NCI-H774 (cell line): ENCODE measurements at regions not wholly inside any gene's neighbourhood (a gene's known extent, or its start where the extent isn't known, plus 50 kb on each side); places are given as distances from the start of the nearest gene placed in this dataset.
"Not testable (repeated sequence)": the region's sequence is repeated elsewhere in the genome, so short reads cannot be mapped to it uniquely, and the experiment has no call there.

Experiments
- DNase-seq: peaks from one replicate; lab custom pipeline; 2025; lab: John Stamatoyannopoulos, UW

GRCh38 chr13:101003566-101003965, 329.0 kb upstream of the TMTC4 start:
- no peak for DNase-seq

GRCh38 chr13:100989392-100989791, 314.8 kb upstream of the TMTC4 start:
- DNase-seq = no peak

GRCh38 chr13:100988921-100989320, 314.3 kb upstream of the TMTC4 start:
- no peak for DNase-seq

- DNase-seq = no peak
Measured at GRCh38 chr13:100987948-100988347, 313.4 kb upstream of the TMTC4 start.

- DNase-seq = no peak
Measured at GRCh38 chr13:100986571-100986970, 312.0 kb upstream of the TMTC4 start.

- DNase-seq = no peak
Measured at GRCh38 chr13:100984085-100984705, 309.6 kb upstream of the TMTC4 start.

- DNase-seq = no peak
Measured at GRCh38 chr13:100983111-100983510, 308.5 kb upstream of the TMTC4 start.

- DNase-seq = no peak
Measured at GRCh38 chr13:100980171-100980570, 305.6 kb upstream of the TMTC4 start.

- no peak for DNase-seq
Measured at GRCh38 chr13:100977841-100978240, 303.2 kb upstream of the TMTC4 start.

GRCh38 chr13:100976993-100977392, 302.4 kb upstream of the TMTC4 start:
- no peak for DNase-seq

GRCh38 chr13:100975666-100976065, 301.1 kb upstream of the TMTC4 start:
- not testable (repeated sequence) for DNase-seq

- DNase-seq = no peak
Measured at GRCh38 chr13:100962585-100962984, 288.0 kb upstream of the TMTC4 start.

- no peak for DNase-seq
Measured at GRCh38 chr13:100961186-100961585, 286.6 kb upstream of the TMTC4 start.

- no peak for DNase-seq
Measured at GRCh38 chr13:100958831-100959230, 284.2 kb upstream of the TMTC4 start.

- DNase-seq = no peak
Measured at GRCh38 chr13:100957741-100958140, 283.1 kb upstream of the TMTC4 start.

- DNase-seq = no peak
Measured at GRCh38 chr13:100954430-100955305, 280.1 kb upstream of the TMTC4 start.

- DNase-seq = no peak
Measured at GRCh38 chr13:100951016-100951415, 276.4 kb upstream of the TMTC4 start.

- not testable (repeated sequence) for DNase-seq
Measured at GRCh38 chr13:100948937-100949336, 274.3 kb upstream of the TMTC4 start.

GRCh38 chr13:100946588-100946987, 272.0 kb upstream of the TMTC4 start:
- DNase-seq = no peak

- DNase-seq = no peak
Measured at GRCh38 chr13:100944791-100945345, 270.3 kb upstream of the TMTC4 start.

- DNase-seq = no peak
Measured at GRCh38 chr13:100942742-100943141, 268.1 kb upstream of the TMTC4 start.

GRCh38 chr13:100941377-100942368, 267.1 kb upstream of the TMTC4 start:
- no peak for DNase-seq
